AG09309 (cell line): ENCODE measurements at regions not wholly inside any gene's neighbourhood (a gene's known extent, or its start where the extent isn't known, plus 50 kb on each side); places are given as distances from the start of the nearest gene placed in this dataset.
"Not testable (repeated sequence)": the region's sequence is repeated elsewhere in the genome, so short reads cannot be mapped to it uniquely, and the experiment has no call there.

Source experiments
- DNase-seq: peaks from one replicate; pipeline ENCODE4 v3.0.0-alpha.2; 2010; ENCODE audit warnings: low read depth
- H3K4me3 ChIP-seq: 2 replicates; pipeline ENCODE4 v1.5.1; 2011; ENCODE audit warnings: mild to moderate bottlenecking, low read depth, low read length, moderate library complexity; ENCODE audit not compliant: control insufficient read depth
- TF ChIP-seq, protein P1 (sequence below): IDR thresholded peaks from 2 replicates; pipeline ENCODE4 v1.5.1; 2011; ENCODE audit warnings: mild to moderate bottlenecking, low read depth, low read length, inconsistent platforms; ENCODE audit not compliant: insufficient read depth, control insufficient read depth; ENCODE audit errors: missing control alignments

GRCh38 chr2:89767572-89768435 is 1076.3 kb downstream of the RPIA start:
- TF ChIP-seq, protein P1, sequence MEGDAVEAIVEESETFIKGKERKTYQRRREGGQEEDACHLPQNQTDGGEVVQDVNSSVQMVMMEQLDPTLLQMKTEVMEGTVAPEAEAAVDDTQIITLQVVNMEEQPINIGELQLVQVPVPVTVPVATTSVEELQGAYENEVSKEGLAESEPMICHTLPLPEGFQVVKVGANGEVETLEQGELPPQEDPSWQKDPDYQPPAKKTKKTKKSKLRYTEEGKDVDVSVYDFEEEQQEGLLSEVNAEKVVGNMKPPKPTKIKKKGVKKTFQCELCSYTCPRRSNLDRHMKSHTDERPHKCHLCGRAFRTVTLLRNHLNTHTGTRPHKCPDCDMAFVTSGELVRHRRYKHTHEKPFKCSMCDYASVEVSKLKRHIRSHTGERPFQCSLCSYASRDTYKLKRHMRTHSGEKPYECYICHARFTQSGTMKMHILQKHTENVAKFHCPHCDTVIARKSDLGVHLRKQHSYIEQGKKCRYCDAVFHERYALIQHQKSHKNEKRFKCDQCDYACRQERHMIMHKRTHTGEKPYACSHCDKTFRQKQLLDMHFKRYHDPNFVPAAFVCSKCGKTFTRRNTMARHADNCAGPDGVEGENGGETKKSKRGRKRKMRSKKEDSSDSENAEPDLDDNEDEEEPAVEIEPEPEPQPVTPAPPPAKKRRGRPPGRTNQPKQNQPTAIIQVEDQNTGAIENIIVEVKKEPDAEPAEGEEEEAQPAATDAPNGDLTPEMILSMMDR, result no peak
- no peak for DNase-seq
- no peak overlapping the region for H3K4me3 ChIP-seq

GRCh38 chr2:89775885-89776284 is 1084.4 kb downstream of the RPIA start:
- DNase-seq, result no peak
- TF ChIP-seq, protein P1, result no peak
- no peak overlapping the region for H3K4me3 ChIP-seq

GRCh38 chr2:89780318-89780717 is 1088.8 kb downstream of the RPIA start:
- no peak overlapping the region for H3K4me3 ChIP-seq
- no peak for DNase-seq
- TF ChIP-seq, protein P1, result no peak

- TF ChIP-seq, protein P1, result no peak
- DNase-seq, result no peak
- H3K4me3 ChIP-seq, result no peak overlapping the region
These were observed 1090.5 kb downstream of the RPIA start for GRCh38 chr2:89781962-89782361.

DNA sequence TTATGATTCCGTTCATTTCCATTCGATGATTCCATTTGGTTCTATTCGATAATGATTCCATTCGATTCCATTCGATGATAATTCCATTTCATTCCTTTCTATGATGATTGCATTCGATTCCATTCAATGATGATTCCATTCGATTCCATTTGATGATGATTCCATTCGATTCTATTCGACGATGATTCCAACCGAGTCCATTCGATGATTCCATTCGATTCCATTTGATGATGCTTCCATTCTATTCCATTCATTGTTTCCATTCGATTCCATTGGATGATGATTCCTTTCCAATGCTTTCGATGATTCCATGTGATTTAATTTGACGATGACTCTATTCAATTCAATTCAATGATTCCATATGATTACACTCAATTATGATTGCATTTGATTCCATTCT is 1093.5 kb downstream of the RPIA start:
- DNase-seq, result no peak
- H3K4me3 ChIP-seq, result no peak overlapping the region
- TF ChIP-seq, protein P1, result no peak

DNA sequence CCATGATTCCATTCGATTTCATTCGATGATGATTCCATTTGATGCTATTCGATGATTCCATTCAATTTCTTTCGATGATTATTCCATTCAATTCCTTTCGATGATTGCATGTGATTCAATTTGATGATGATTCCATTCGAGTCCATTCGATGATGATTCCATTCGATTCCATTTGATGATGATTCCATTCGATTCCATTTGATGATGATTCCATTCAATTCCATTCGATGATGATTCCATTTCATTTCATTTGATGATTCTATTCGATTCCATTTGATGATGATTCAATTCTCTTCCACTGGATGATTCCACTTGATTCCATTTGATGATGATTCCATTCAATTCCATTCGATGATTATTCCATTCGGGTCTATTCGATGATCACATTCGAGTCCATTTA is 1094.1 kb downstream of the RPIA start:
- H3K4me3 ChIP-seq, DNase-seq: not testable (repeated sequence)

DNA sequence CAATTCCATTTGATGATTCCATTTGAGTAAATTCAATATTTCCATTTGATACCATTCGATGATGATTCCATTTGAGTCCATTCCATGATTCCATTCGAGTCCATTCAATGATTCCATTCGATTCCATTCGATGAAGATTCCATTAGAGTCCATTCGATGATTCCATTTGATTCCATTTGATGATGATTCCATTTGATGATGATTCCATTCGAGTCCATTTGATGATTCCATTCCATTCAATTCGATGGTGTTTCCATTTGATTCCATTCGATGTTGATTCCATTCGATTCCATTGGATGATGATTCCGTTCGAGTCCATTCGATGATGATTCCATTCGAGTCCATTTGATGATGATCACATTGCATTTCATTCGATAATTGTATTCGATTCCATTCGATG is 1095.2 kb downstream of the RPIA start:
- not testable (repeated sequence) for H3K4me3 ChIP-seq, DNase-seq

GRCh38 chr2:89795530-89795929 is 1104.1 kb downstream of the RPIA start:
- H3K4me3 ChIP-seq, DNase-seq: not testable (repeated sequence)
